ENCODE measurements at regions not wholly inside any gene's neighbourhood (a gene's known extent, or its start where the extent isn't known, plus 50 kb on each side); places are given as distances from the start of the nearest gene placed in this dataset.

- H3K27ac ChIP-seq (ENCODE audit: low read depth in 1 of 2, low read length in 1 of 2) = no peak overlapping the region
- no peak overlapping the region for H3K4me3 ChIP-seq (ENCODE audit: low read length in 2 of 2)
- no peaks in the 10 kb centered on the region for H3K4me1 ChIP-seq (ENCODE audit: control insufficient read depth in 2 of 2, insufficient read depth in 2 of 2, low read length in 2 of 2)
- peaks cover 0 to 7% of the 10 kb centered on the region in 2 donors for H3K9me3 ChIP-seq (ENCODE audit: control insufficient read depth in 2 of 2, insufficient read depth in 1 of 2, low read length in 1 of 2)
- no peak for DNase-seq (ENCODE audit: low read depth in 6 of 9, low spot score in 9 of 9)
- peaks cover 0 to 3% of the 10 kb centered on the region in 2 donors for H3K36me3 ChIP-seq (ENCODE audit: control insufficient read depth in 2 of 2, insufficient read depth in 2 of 2, low read length in 1 of 2)
- no peaks in the 10 kb centered on the region for H3K27me3 ChIP-seq (ENCODE audit: control insufficient read depth in 2 of 2, insufficient read depth in 1 of 2, low read length in 1 of 2)
These were observed 74.2 kb upstream of the TMEM168 start for GRCh38 chr7:112864380-112864779.

DNA sequence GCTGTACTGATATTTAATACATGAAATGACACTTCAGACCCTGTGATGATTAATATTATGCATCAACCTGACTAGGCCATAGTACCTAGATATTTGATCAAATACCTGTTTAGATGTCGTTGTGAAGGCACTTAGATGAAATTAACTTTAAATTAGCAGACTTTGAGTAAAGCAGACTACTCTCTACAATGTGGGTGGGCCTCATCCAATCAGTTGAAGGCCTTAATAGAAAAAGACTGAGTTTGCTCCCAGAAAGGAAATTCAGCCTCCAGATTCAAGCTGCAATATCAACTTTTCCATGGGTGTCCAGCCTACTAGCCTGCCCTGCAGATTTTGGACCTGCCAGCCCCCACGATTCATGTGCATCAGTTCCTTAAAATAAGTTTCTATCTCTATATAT lies 68.6 kb upstream of the TMEM168 start:
- no peak for DNase-seq (ENCODE audit: low read depth in 6 of 9, low spot score in 9 of 9)
- Histone ChIP-seq H3K4me1 (ENCODE audit: control insufficient read depth in 2 of 2, insufficient read depth in 2 of 2, low read length in 2 of 2) (no peaks in the 10 kb centered on the region), H3K27me3 (ENCODE audit: control insufficient read depth in 2 of 2, insufficient read depth in 1 of 2, low read length in 1 of 2) (no peaks in the 10 kb centered on the region), H3K36me3 (ENCODE audit: control insufficient read depth in 2 of 2, insufficient read depth in 2 of 2, low read length in 1 of 2) (peaks cover 0 to 3% of the 10 kb centered on the region in 2 donors), H3K9me3 (ENCODE audit: control insufficient read depth in 2 of 2, insufficient read depth in 1 of 2, low read length in 1 of 2) (no peaks in the 10 kb centered on the region), H3K4me3 (ENCODE audit: low read length in 2 of 2) (no peak overlapping the region), H3K27ac (ENCODE audit: low read depth in 1 of 2, low read length in 1 of 2) (no peak overlapping the region)
- 95% methylated on average over 2 of the region's 2 CpGs for WGBS

GRCh38 chr7:112855227-112855626 lies 65.0 kb upstream of the TMEM168 start:
- DNase-seq (ENCODE audit: low read depth in 6 of 9, low spot score in 9 of 9) = no peak
- Histone ChIP-seq H3K27me3 (ENCODE audit: control insufficient read depth in 2 of 2, insufficient read depth in 1 of 2, low read length in 1 of 2) (no peaks in the 10 kb centered on the region), H3K4me3 (ENCODE audit: low read length in 2 of 2) (no peak overlapping the region), H3K27ac (ENCODE audit: low read depth in 1 of 2, low read length in 1 of 2) (no peak overlapping the region), H3K4me1 (ENCODE audit: control insufficient read depth in 2 of 2, insufficient read depth in 2 of 2, low read length in 2 of 2) (no peaks in the 10 kb centered on the region), H3K9me3 (ENCODE audit: control insufficient read depth in 2 of 2, insufficient read depth in 1 of 2, low read length in 1 of 2) (no peaks in the 10 kb centered on the region), H3K36me3 (ENCODE audit: control insufficient read depth in 2 of 2, insufficient read depth in 2 of 2, low read length in 1 of 2) (peaks cover 0 to 2% of the 10 kb centered on the region in 2 donors)
- 96% methylated on average over 3 of the region's 3 CpGs for WGBS

GRCh38 chr7:112854169-112854568 lies 64.0 kb upstream of the TMEM168 start:
- Histone ChIP-seq H3K27me3 (ENCODE audit: control insufficient read depth in 2 of 2, insufficient read depth in 1 of 2, low read length in 1 of 2) (no peaks in the 10 kb centered on the region), H3K4me1 (ENCODE audit: control insufficient read depth in 2 of 2, insufficient read depth in 2 of 2, low read length in 2 of 2) (no peaks in the 10 kb centered on the region), H3K36me3 (ENCODE audit: control insufficient read depth in 2 of 2, insufficient read depth in 2 of 2, low read length in 1 of 2) (peaks cover 0 to 2% of the 10 kb centered on the region in 2 donors), H3K4me3 (ENCODE audit: low read length in 2 of 2) (no peak overlapping the region), H3K27ac (ENCODE audit: low read depth in 1 of 2, low read length in 1 of 2) (no peak overlapping the region), H3K9me3 (ENCODE audit: control insufficient read depth in 2 of 2, insufficient read depth in 1 of 2, low read length in 1 of 2) (no peaks in the 10 kb centered on the region)
- no peak for DNase-seq (ENCODE audit: low read depth in 6 of 9, low spot score in 9 of 9)

GRCh38 chr7:112853422-112853821 lies 63.2 kb upstream of the TMEM168 start:
- Histone ChIP-seq H3K36me3 (ENCODE audit: control insufficient read depth in 2 of 2, insufficient read depth in 2 of 2, low read length in 1 of 2) (peaks cover 0 to 2% of the 10 kb centered on the region in 2 donors), H3K4me3 (ENCODE audit: low read length in 2 of 2) (no peak overlapping the region), H3K9me3 (ENCODE audit: control insufficient read depth in 2 of 2, insufficient read depth in 1 of 2, low read length in 1 of 2) (no peaks in the 10 kb centered on the region), H3K27me3 (ENCODE audit: control insufficient read depth in 2 of 2, insufficient read depth in 1 of 2, low read length in 1 of 2) (no peaks in the 10 kb centered on the region), H3K4me1 (ENCODE audit: control insufficient read depth in 2 of 2, insufficient read depth in 2 of 2, low read length in 2 of 2) (no peaks in the 10 kb centered on the region), H3K27ac (ENCODE audit: low read depth in 1 of 2, low read length in 1 of 2) (no peak overlapping the region)
- no peak for DNase-seq (ENCODE audit: low read depth in 6 of 9, low spot score in 9 of 9)

DNA sequence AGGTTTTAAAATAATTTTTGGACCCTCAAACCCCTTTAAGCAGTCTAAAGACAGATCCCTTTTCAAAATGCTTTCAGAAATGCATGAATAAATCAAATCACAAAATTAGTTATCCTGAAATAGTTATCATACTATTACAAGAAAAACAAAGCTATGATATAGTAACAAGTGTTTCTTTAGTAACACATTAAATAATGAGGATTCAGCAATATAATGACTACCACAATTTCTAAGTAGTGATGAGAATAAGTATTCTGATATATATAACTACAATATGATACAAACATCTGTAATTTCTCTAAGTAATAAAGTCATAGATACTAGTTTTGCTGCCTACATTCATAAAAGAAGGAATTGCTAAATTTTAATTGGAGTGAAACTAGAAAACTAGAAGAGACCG lies 53.0 kb upstream of the TMEM168 start:
- no peaks in the 10 kb centered on the region for H3K27me3 ChIP-seq (ENCODE audit: control insufficient read depth in 2 of 2, insufficient read depth in 1 of 2, low read length in 1 of 2)
- DNase-seq (ENCODE audit: low read depth in 6 of 9, low spot score in 9 of 9) = no peak
- H3K4me3 ChIP-seq (ENCODE audit: low read length in 2 of 2) = no peak overlapping the region
- no peak overlapping the region for H3K27ac ChIP-seq (ENCODE audit: low read depth in 1 of 2, low read length in 1 of 2)
- no peaks in the 10 kb centered on the region for H3K4me1 ChIP-seq (ENCODE audit: control insufficient read depth in 2 of 2, insufficient read depth in 2 of 2, low read length in 2 of 2)
- H3K36me3 ChIP-seq (ENCODE audit: control insufficient read depth in 2 of 2, insufficient read depth in 2 of 2, low read length in 1 of 2) = no peaks in the 10 kb centered on the region
- WGBS = 100% methylated on average over 1 of the region's 1 CpG
- no peaks in the 10 kb centered on the region for H3K9me3 ChIP-seq (ENCODE audit: control insufficient read depth in 2 of 2, insufficient read depth in 1 of 2, low read length in 1 of 2)
